Calu3 (cell line): ENCODE measurements at regions not wholly inside any gene's neighbourhood (a gene's known extent, or its start where the extent isn't known, plus 50 kb on each side); places are given as distances from the start of the nearest gene placed in this dataset.
"Not testable (repeated sequence)": the region's sequence is repeated elsewhere in the genome, so short reads cannot be mapped to it uniquely, and the experiment has no call there.

Experiments used
- BruUV-seq: library from RNA; stranded (reverse); fragments of 400-500 nt; replicated peaks from 2 replicates; lab custom pipeline; 2021; lab: Mats Ljungman, UMichigan
- CTCF ChIA-PET: fragments of 300-600 bp; sonication (Branson Sonifier 250); formaldehyde crosslinking; loops from one replicate; lab custom pipeline; 2022; ENCODE audit warnings: antibody characterized with exemption; lab: Charles Lee
- DNase-seq: peaks from one replicate; pipeline ENCODE4 v3.0.0; 2022
- H3K27ac Mint-ChIP-seq: one replicate; pipeline ENCODE4 v1.8.0; 2022; ENCODE audit warnings: mixed read lengths; ENCODE audit not compliant: unreplicated experiment
- H3K27me3 Mint-ChIP-seq: one replicate; pipeline ENCODE4 v1.8.0; 2022; ENCODE audit warnings: mixed read lengths; ENCODE audit not compliant: unreplicated experiment
- H3K36me3 Mint-ChIP-seq: one replicate; pipeline ENCODE4 v1.8.0; 2022; ENCODE audit warnings: mild to moderate bottlenecking, moderate library complexity, mixed read lengths; ENCODE audit not compliant: insufficient read depth, unreplicated experiment
- H3K4me1 Mint-ChIP-seq: one replicate; pipeline ENCODE4 v1.8.0; 2022; ENCODE audit warnings: mild to moderate bottlenecking, low read depth, mixed read lengths; ENCODE audit not compliant: unreplicated experiment
- H3K4me3 Mint-ChIP-seq: one replicate; pipeline ENCODE4 v1.8.0; 2022; ENCODE audit warnings: mild to moderate bottlenecking, low read depth, moderate library complexity, mixed read lengths; ENCODE audit not compliant: unreplicated experiment
- H3K9me3 Mint-ChIP-seq: one replicate; pipeline ENCODE4 v1.8.0; 2022; ENCODE audit warnings: low read depth, mixed read lengths; ENCODE audit not compliant: unreplicated experiment
- intact Hi-C: fragments of 100-400 bp; cut with micrococcal nuclease; formaldehyde crosslinking; loops from one replicate; pipeline ENCODE4 v1.10.0; 2022; ENCODE audit not compliant: unreplicated experiment
- TF ChIP-seq, protein P1 (sequence below): fragments of 200-600 bp; IDR thresholded peaks from one replicate; pipeline ENCODE4 v1.8.0; 2022; ENCODE audit warnings: antibody characterized with exemption; ENCODE audit not compliant: unreplicated experiment

DNA sequence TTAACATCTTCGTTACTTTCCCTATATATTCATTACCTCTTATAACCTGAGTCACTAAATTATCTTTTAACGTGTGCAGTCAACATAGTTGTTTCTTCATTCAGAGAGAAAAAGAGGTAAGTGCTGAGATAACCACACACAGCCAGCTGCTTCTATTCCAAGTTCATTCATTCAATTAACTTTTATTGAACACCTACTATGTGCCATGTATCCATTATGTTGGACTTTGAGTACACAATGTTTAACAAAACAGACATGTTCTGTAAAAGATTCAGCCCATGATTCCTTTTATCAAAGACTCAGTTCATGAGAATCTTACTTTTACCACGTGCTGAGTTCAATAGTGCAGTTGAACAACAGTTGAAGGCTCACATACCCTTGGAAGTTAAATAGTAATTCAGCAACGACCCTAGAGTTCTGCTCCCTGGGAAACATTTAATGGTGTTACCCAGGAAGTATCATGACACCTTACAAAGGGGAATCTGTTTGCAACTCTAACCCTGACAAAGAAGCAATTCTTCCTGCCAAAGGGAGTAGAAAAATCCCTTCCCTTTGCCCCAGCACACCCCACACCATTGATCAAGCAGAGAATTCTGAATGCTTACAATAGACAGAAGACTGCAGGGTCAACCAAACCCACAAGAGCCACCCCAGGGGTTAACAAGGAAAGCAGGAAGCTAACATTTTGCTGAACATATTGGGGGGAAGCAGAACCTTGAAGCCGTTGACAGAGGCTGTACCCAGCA lies 595.8 kb downstream of the STK39 start:
- Mint-ChIP-seq H3K27ac (peak overlapping the region; percentile 64), H3K27me3 (no peaks in the 10 kb centered on the region), H3K4me1 (peaks cover 22% of the 10 kb centered on the region), H3K4me3 (no peak overlapping the region), H3K36me3 (no peaks in the 10 kb centered on the region), H3K9me3 (no peaks in the 10 kb centered on the region)
- CTCF ChIA-PET, result interaction anchor here (0.8 kb wide), 1 partner anchor 23 kb away, joined by 3 read pairs; no protein-coding TSS in a partner anchor
- peak; percentile 55 for DNase-seq
- intact Hi-C loops, result no loop called here
- BruUV-seq, result no TSS peak
- TF ChIP-seq, protein P1, sequence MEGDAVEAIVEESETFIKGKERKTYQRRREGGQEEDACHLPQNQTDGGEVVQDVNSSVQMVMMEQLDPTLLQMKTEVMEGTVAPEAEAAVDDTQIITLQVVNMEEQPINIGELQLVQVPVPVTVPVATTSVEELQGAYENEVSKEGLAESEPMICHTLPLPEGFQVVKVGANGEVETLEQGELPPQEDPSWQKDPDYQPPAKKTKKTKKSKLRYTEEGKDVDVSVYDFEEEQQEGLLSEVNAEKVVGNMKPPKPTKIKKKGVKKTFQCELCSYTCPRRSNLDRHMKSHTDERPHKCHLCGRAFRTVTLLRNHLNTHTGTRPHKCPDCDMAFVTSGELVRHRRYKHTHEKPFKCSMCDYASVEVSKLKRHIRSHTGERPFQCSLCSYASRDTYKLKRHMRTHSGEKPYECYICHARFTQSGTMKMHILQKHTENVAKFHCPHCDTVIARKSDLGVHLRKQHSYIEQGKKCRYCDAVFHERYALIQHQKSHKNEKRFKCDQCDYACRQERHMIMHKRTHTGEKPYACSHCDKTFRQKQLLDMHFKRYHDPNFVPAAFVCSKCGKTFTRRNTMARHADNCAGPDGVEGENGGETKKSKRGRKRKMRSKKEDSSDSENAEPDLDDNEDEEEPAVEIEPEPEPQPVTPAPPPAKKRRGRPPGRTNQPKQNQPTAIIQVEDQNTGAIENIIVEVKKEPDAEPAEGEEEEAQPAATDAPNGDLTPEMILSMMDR, result no peak

DNA sequence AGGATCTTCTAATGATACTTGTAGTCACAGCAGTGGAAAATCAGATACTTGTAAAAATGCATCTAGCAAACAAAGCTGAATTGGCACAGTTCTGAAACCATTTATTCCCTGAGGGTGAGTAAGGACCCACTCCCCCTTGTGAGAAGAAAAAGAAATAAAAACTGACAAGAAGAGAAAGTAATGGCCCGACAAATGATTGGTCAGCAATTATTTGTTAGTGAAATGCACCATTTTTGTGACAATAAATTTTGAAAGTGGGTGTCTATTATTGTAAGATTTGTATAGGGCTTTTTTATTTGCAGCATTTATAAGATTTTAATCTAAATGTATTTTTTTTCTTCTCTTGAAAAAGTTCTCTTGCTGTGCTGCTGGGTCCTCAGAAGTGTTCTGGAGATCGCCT lies 600.8 kb downstream of the STK39 start:
- no peak for DNase-seq
- Mint-ChIP-seq H3K27ac (no peak overlapping the region), H3K36me3 (no peaks in the 10 kb centered on the region), H3K9me3 (no peaks in the 10 kb centered on the region), H3K27me3 (no peaks in the 10 kb centered on the region), H3K4me3 (no peak overlapping the region), H3K4me1 (peaks cover 7% of the 10 kb centered on the region)
- CTCF ChIA-PET, result no interaction called here
- BruUV-seq, result no TSS peak
- TF ChIP-seq, protein P1, result no peak
- intact Hi-C loops, result no loop called here

DNA sequence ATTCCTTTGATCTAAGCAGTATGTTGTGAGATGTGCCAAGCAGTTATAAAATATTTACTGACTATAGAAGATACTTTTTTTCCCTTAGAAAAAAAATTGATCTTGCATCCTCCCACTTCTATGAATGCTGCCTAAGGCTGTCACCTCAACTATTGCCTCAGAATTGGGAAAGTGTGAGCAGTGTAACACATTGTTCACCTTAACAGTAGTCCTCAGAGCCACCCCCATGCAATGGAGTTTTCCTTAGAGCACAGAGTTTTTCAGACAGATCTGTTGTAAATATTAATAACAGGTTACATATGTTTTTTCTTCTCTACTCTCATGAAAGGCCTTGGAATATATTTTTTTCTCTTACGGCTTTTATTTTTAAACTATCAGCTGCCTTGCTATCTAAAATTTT lies 607.3 kb downstream of the STK39 start:
- no peak overlapping the region for H3K4me3 Mint-ChIP-seq
- no peaks in the 10 kb centered on the region for H3K27me3 Mint-ChIP-seq
- CTCF ChIA-PET, result no interaction called here
- intact Hi-C loops, result no loop called here
- BruUV-seq, result no TSS peak
- no peaks in the 10 kb centered on the region for H3K4me1 Mint-ChIP-seq
- H3K36me3 Mint-ChIP-seq, result no peaks in the 10 kb centered on the region
- TF ChIP-seq, protein P1, result no peak
- no peak overlapping the region for H3K27ac Mint-ChIP-seq
- DNase-seq, result no peak
- H3K9me3 Mint-ChIP-seq, result no peaks in the 10 kb centered on the region

DNA sequence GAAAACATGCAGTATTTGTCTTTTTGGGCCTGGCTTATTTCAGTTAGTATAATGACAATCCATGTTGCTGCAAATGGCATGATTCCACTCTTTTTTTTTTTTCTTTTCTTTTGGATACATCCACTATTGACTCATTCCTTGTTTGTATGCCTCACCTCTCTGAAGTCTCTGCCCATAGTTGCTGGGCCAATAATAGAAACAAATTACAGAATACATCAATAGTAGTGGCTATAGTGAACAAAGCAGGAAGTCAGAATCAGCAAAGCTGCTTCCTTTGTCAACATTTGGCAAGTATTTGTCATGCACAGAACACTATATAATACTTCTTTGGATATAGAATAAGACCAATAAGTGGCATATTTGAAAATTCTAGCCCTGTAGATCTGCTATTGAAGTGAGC lies 609.7 kb downstream of the STK39 start:
- TF ChIP-seq, protein P1, result no peak
- H3K27me3 Mint-ChIP-seq, result no peaks in the 10 kb centered on the region
- H3K27ac Mint-ChIP-seq, result no peak overlapping the region
- no peaks in the 10 kb centered on the region for H3K4me1 Mint-ChIP-seq
- no peaks in the 10 kb centered on the region for H3K9me3 Mint-ChIP-seq
- no TSS peak for BruUV-seq
- H3K4me3 Mint-ChIP-seq, result no peak overlapping the region
- intact Hi-C loops, result no loop called here
- no peak for DNase-seq
- no peaks in the 10 kb centered on the region for H3K36me3 Mint-ChIP-seq
- CTCF ChIA-PET, result interaction anchor here (0.7 kb wide), 2 partner anchors 89 to 141 kb away, joined by 3 to 4 read pairs; no protein-coding TSS in a partner anchor

DNA sequence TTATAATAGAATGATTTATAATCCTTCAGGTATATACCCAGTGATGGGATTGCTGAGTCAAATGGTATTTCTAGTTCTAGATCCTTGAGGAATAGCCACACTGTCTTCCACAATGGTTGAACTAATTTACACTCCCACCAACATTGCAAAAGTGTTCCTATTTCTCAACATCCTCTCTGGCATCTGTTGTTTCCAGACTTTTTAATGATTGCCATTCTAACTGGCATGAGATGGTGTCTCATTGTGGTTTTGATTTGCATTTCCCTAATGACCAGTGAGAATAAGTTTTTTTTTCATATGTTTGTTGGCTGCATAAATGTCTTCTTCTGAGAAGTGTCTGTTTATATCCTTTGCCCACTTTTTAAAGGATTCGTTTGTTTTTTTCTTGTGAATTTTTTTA lies 615.1 kb downstream of the STK39 start:
- intact Hi-C loops, H3K36me3 Mint-ChIP-seq, H3K27ac Mint-ChIP-seq, H3K4me3 Mint-ChIP-seq, DNase-seq, CTCF ChIA-PET, H3K9me3 Mint-ChIP-seq, H3K27me3 Mint-ChIP-seq, BruUV-seq, H3K4me1 Mint-ChIP-seq: not testable (repeated sequence)
